ENCODE measurements at regions not wholly inside any gene's neighbourhood (a gene's known extent, or its start where the extent isn't known, plus 50 kb on each side); places are given as distances from the start of the nearest gene placed in this dataset.

GRCh38 chr4:81538716-81539427, 67.2 kb upstream of the RASGEF1B start:
- DNase-seq = no peak
- Mint-ChIP-seq H3K36me3 (ENCODE audit: low read depth) (peaks cover 17% of the 10 kb centered on the region), H3K9me3 (peaks cover 35% of the 10 kb centered on the region), H3K4me3 (no peak overlapping the region), H3K27ac (no peak overlapping the region), H3K27me3 (ENCODE audit: low read depth, poor library complexity) (peaks cover 3% of the 10 kb centered on the region), H3K4me1 (peaks cover 10% of the 10 kb centered on the region)
- TF ChIP-seq, protein P1, sequence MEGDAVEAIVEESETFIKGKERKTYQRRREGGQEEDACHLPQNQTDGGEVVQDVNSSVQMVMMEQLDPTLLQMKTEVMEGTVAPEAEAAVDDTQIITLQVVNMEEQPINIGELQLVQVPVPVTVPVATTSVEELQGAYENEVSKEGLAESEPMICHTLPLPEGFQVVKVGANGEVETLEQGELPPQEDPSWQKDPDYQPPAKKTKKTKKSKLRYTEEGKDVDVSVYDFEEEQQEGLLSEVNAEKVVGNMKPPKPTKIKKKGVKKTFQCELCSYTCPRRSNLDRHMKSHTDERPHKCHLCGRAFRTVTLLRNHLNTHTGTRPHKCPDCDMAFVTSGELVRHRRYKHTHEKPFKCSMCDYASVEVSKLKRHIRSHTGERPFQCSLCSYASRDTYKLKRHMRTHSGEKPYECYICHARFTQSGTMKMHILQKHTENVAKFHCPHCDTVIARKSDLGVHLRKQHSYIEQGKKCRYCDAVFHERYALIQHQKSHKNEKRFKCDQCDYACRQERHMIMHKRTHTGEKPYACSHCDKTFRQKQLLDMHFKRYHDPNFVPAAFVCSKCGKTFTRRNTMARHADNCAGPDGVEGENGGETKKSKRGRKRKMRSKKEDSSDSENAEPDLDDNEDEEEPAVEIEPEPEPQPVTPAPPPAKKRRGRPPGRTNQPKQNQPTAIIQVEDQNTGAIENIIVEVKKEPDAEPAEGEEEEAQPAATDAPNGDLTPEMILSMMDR (IDR thresholded peaks at IDR 0.05) = no peak

GRCh38 chr4:81531410-81531809, 59.7 kb upstream of the RASGEF1B start:
- TF ChIP-seq, protein P1 (IDR thresholded peaks at IDR 0.05) = no peak
- DNase-seq = no peak
- peaks cover 8% of the 10 kb centered on the region for H3K27me3 Mint-ChIP-seq (ENCODE audit: low read depth, poor library complexity)
- H3K9me3 Mint-ChIP-seq = peaks cover 21% of the 10 kb centered on the region
- H3K36me3 Mint-ChIP-seq (ENCODE audit: low read depth) = peaks cover 5% of the 10 kb centered on the region
- peaks cover 8% of the 10 kb centered on the region for H3K4me1 Mint-ChIP-seq
- no peak overlapping the region for H3K4me3 Mint-ChIP-seq
- no peak overlapping the region for H3K27ac Mint-ChIP-seq

DNA sequence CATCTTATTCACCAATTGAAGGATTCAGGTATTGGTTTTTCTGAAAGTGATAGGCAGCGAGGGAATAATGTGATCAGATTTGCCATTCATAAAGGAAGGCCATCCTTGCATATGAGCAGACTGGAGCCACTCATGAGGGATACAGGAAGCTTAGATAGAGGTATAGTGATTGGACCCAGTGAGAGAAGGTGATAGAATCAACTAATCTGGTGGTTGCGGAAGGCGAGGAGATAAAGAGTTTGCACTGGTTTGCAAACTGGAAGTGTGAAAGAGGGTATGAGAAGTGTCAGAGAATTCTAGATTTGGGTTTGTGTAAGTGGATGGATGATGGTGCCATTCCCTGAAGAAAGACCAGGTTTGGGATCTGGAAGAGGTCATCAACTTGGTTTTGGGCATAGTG, 57.3 kb upstream of the RASGEF1B start:
- H3K4me1 Mint-ChIP-seq = peaks cover 31% of the 10 kb centered on the region

DNA sequence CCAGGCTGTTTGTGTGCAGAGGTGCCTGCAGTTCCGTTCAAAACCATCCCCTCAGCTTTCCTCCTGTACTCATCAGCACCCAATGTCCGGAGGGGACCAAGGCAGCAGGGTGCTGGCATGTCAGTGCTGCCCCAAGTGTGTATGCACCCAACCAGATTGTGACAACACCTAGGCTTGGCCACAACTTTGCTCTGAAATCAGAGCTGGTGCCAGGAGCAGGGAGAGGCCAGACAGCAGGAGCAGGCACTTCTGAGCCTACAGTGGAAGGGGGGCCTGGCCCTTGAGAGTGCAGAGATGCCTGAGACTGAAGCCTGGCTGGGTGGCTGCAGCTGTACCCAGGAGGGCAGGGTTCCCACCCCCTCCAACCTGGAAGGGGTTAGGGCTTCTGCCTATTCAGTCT, 56.5 kb upstream of the RASGEF1B start:
- Mint-ChIP-seq H3K27ac (no peak overlapping the region), H3K27me3 (ENCODE audit: low read depth, poor library complexity) (peaks cover 5% of the 10 kb centered on the region), H3K9me3 (no peaks in the 10 kb centered on the region), H3K36me3 (ENCODE audit: low read depth) (no peaks in the 10 kb centered on the region), H3K4me3 (no peak overlapping the region), H3K4me1 (peaks cover 39% of the 10 kb centered on the region)
- no peak for DNase-seq
- TF ChIP-seq, protein P1 (IDR thresholded peaks at IDR 0.05) = no peak

More for the DNA sequence above, 57.3 kb upstream of the RASGEF1B start:
- no peak overlapping the region for H3K4me3 Mint-ChIP-seq
- DNase-seq = no peak
- H3K9me3 Mint-ChIP-seq = peaks cover 4% of the 10 kb centered on the region
- TF ChIP-seq, protein P1 (IDR thresholded peaks at IDR 0.05) = no peak
- H3K27me3 Mint-ChIP-seq (ENCODE audit: low read depth, poor library complexity) = peaks cover 9% of the 10 kb centered on the region
- H3K27ac Mint-ChIP-seq = no peak overlapping the region
- H3K36me3 Mint-ChIP-seq (ENCODE audit: low read depth) = no peaks in the 10 kb centered on the region

- Mint-ChIP-seq H3K27me3 (ENCODE audit: low read depth, poor library complexity) (peaks cover 5% of the 10 kb centered on the region), H3K4me1 (peaks cover 43% of the 10 kb centered on the region), H3K27ac (no peak overlapping the region), H3K9me3 (no peaks in the 10 kb centered on the region), H3K4me3 (no peak overlapping the region), H3K36me3 (ENCODE audit: low read depth) (no peaks in the 10 kb centered on the region)
- TF ChIP-seq, protein P1 (IDR thresholded peaks at IDR 0.05) = no peak
- DNase-seq = no peak
Measured at GRCh38 chr4:81527709-81528108, 56.0 kb upstream of the RASGEF1B start.

GRCh38 chr4:81527115-81527514, 55.4 kb upstream of the RASGEF1B start:
- DNase-seq = no peak
- Mint-ChIP-seq H3K36me3 (ENCODE audit: low read depth) (no peaks in the 10 kb centered on the region), H3K27ac (no peak overlapping the region), H3K4me3 (no peak overlapping the region), H3K27me3 (ENCODE audit: low read depth, poor library complexity) (peaks cover 5% of the 10 kb centered on the region), H3K4me1 (peaks cover 47% of the 10 kb centered on the region), H3K9me3 (no peaks in the 10 kb centered on the region)
- TF ChIP-seq, protein P1 (IDR thresholded peaks at IDR 0.05) = no peak

Data from nephron progenitor cell (in vitro differentiated cells).